ENCODE measurements at regions not wholly inside any gene's neighbourhood (a gene's known extent, or its start where the extent isn't known, plus 50 kb on each side); places are given as distances from the start of the nearest gene placed in this dataset.

- no peak for DNase-seq (ENCODE audit: low read depth)
- Histone ChIP-seq H3K36me3 (ENCODE audit: control insufficient read depth, insufficient read depth, low read length) (no peaks in the 10 kb centered on the region), H3K27me3 (ENCODE audit: control insufficient read depth, insufficient read depth, low read length) (no peaks in the 10 kb centered on the region), H3K4me3 (ENCODE audit: low read depth, low read length) (no peak overlapping the region)
- ChIA-PET POLR2A (no interaction called here), CTCF (no interaction called here)
- no peak for TF ChIP-seq CTCF (IDR thresholded peaks at IDR 0.05; ENCODE audit: insufficient read depth, low read depth, low read length)
These were observed 934.2 kb downstream of the BRD1 start for GRCh38 chr22:48893288-48894063.

- Histone ChIP-seq H3K4me3 (ENCODE audit: low read depth, low read length) (no peak overlapping the region), H3K36me3 (ENCODE audit: control insufficient read depth, insufficient read depth, low read length) (no peaks in the 10 kb centered on the region), H3K27me3 (ENCODE audit: control insufficient read depth, insufficient read depth, low read length) (no peaks in the 10 kb centered on the region)
- CTCF ChIA-PET = no interaction called here
- POLR2A ChIA-PET = no interaction called here
- TF ChIP-seq CTCF (IDR thresholded peaks at IDR 0.05; ENCODE audit: insufficient read depth, low read depth, low read length) = no peak
- DNase-seq (ENCODE audit: low read depth) = no peak
These were observed 934.9 kb downstream of the BRD1 start for GRCh38 chr22:48892578-48893287.

GRCh38 chr22:48891688-48892577 is 935.7 kb downstream of the BRD1 start:
- ChIA-PET CTCF (no interaction called here), POLR2A (no interaction called here)

GRCh38 chr22:48890693-48891554 is 936.7 kb downstream of the BRD1 start:
- no peak for DNase-seq (ENCODE audit: low read depth)
- CTCF ChIA-PET = no interaction called here
- TF ChIP-seq CTCF (IDR thresholded peaks at IDR 0.05; ENCODE audit: insufficient read depth, low read depth, low read length) = no peak

More at GRCh38 chr22:48891688-48892577, 935.7 kb downstream of the BRD1 start:
- TF ChIP-seq CTCF (IDR thresholded peaks at IDR 0.05; ENCODE audit: insufficient read depth, low read depth, low read length) = no peak
- Histone ChIP-seq H3K4me3 (ENCODE audit: low read depth, low read length) (no peak overlapping the region), H3K27me3 (ENCODE audit: control insufficient read depth, insufficient read depth, low read length) (no peaks in the 10 kb centered on the region), H3K36me3 (ENCODE audit: control insufficient read depth, insufficient read depth, low read length) (no peaks in the 10 kb centered on the region)
- DNase-seq (ENCODE audit: low read depth) = no peak

More at GRCh38 chr22:48890693-48891554, 936.7 kb downstream of the BRD1 start:
- Histone ChIP-seq H3K27me3 (ENCODE audit: control insufficient read depth, insufficient read depth, low read length) (no peaks in the 10 kb centered on the region), H3K4me3 (ENCODE audit: low read depth, low read length) (no peak overlapping the region), H3K36me3 (ENCODE audit: control insufficient read depth, insufficient read depth, low read length) (no peaks in the 10 kb centered on the region)
- POLR2A ChIA-PET = no interaction called here

Data from BJ (cell line).